ENCODE measurements at regions not wholly inside any gene's neighbourhood (a gene's known extent, or its start where the extent isn't known, plus 50 kb on each side); places are given as distances from the start of the nearest gene placed in this dataset.

GRCh38 chr4:110854021-110854678 is 231.3 kb upstream of the PITX2 start:
- no peak for TF ChIP-seq FOXA1 (IDR thresholded peaks at IDR 0.05)
- TF ChIP-seq BHLHE40 (IDR thresholded peaks at IDR 0.05; ENCODE audit: borderline replicate concordance) = no peak
- no peak for TF ChIP-seq NFRKB (IDR thresholded peaks at IDR 0.05)
- TF ChIP-seq SUZ12 (IDR thresholded peaks at IDR 0.05) = no peak
- no peak for TF ChIP-seq ELF4 (IDR thresholded peaks at IDR 0.05)
- TF ChIP-seq ARNT (IDR thresholded peaks at IDR 0.05) = no peak
- no peak for TF ChIP-seq TARDBP (IDR thresholded peaks at IDR 0.05)
- no peak for TF ChIP-seq HDGF (IDR thresholded peaks at IDR 0.05; ENCODE audit: borderline replicate concordance)
- TF ChIP-seq SP1 (IDR thresholded peaks at IDR 0.05) = no peak
- TF ChIP-seq PKNOX1 (IDR thresholded peaks at IDR 0.05) = no peak
- TF ChIP-seq FOXK2 (IDR thresholded peaks at IDR 0.05) = no peak
- TF ChIP-seq FOXM1 (IDR thresholded peaks at IDR 0.05; ENCODE audit: borderline replicate concordance) = no peak

All from HEK293T (cell line).